ENCODE measurements at regions not wholly inside any gene's neighbourhood (a gene's known extent, or its start where the extent isn't known, plus 50 kb on each side); places are given as distances from the start of the nearest gene placed in this dataset.

- Histone ChIP-seq H3K27me3 (no peaks in the 10 kb centered on the region), H3K9me3 (no peaks in the 10 kb centered on the region), H3K4me1 (no peaks in the 10 kb centered on the region), H3K4me3 (no peak overlapping the region), H3K27ac (no peak overlapping the region), H3K36me3 (no peaks in the 10 kb centered on the region)
- TF ChIP-seq CTCF (IDR thresholded peaks at IDR 0.05) (no peak), POLR2AphosphoS5 (IDR thresholded peaks at IDR 0.05) (no peak), POLR2A (IDR thresholded peaks at IDR 0.05) (no peak)
- no peak for DNase-seq (ENCODE audit: low spot score in 2 of 2)
- intact Hi-C loops (cut with DNase I; ENCODE audit: low total_unique reads): no loop called here
Measured at GRCh38 chr10:118496525-118496924, 98.9 kb downstream of the PRLHR start.

GRCh38 chr10:118495499-118495898 is 99.9 kb downstream of the PRLHR start:
- no peaks in the 10 kb centered on the region for H3K36me3 ChIP-seq
- no peak for TF ChIP-seq POLR2AphosphoS5 (IDR thresholded peaks at IDR 0.05)
- no peak for TF ChIP-seq CTCF (IDR thresholded peaks at IDR 0.05)
- TF ChIP-seq POLR2A (IDR thresholded peaks at IDR 0.05): no peak
- intact Hi-C loops (cut with DNase I; ENCODE audit: low total_unique reads): no loop called here
- no peaks in the 10 kb centered on the region for H3K27me3 ChIP-seq
- H3K27ac ChIP-seq: no peak overlapping the region
- H3K4me3 ChIP-seq: no peak overlapping the region
- no peaks in the 10 kb centered on the region for H3K4me1 ChIP-seq
- DNase-seq (ENCODE audit: low spot score in 2 of 2): no peak
- H3K9me3 ChIP-seq: no peaks in the 10 kb centered on the region

GRCh38 chr10:118491055-118491454 is 104.4 kb downstream of the PRLHR start:
- Histone ChIP-seq H3K4me3 (no peak overlapping the region), H3K9me3 (no peaks in the 10 kb centered on the region), H3K36me3 (no peaks in the 10 kb centered on the region), H3K4me1 (no peaks in the 10 kb centered on the region), H3K27me3 (no peaks in the 10 kb centered on the region), H3K27ac (no peak overlapping the region)
- TF ChIP-seq POLR2A (IDR thresholded peaks at IDR 0.05) (no peak), CTCF (IDR thresholded peaks at IDR 0.05) (no peak), POLR2AphosphoS5 (IDR thresholded peaks at IDR 0.05) (no peak)
- no peak for DNase-seq (ENCODE audit: low spot score in 2 of 2)
- intact Hi-C loops (cut with DNase I; ENCODE audit: low total_unique reads): no loop called here

- Histone ChIP-seq H3K4me3 (no peak overlapping the region), H3K27ac (no peak overlapping the region), H3K36me3 (no peaks in the 10 kb centered on the region), H3K4me1 (no peaks in the 10 kb centered on the region), H3K27me3 (no peaks in the 10 kb centered on the region), H3K9me3 (no peaks in the 10 kb centered on the region)
- no peak for DNase-seq (ENCODE audit: low spot score in 2 of 2)
- no peak for TF ChIP-seq CTCF (IDR thresholded peaks at IDR 0.05)
- no peak for TF ChIP-seq POLR2AphosphoS5 (IDR thresholded peaks at IDR 0.05)
- TF ChIP-seq POLR2A (IDR thresholded peaks at IDR 0.05): no peak
- intact Hi-C loops (cut with DNase I; ENCODE audit: low total_unique reads): no loop called here
Measured at GRCh38 chr10:118488710-118489497, 106.5 kb downstream of the PRLHR start.

GRCh38 chr10:118485641-118486040 is 109.8 kb downstream of the PRLHR start:
- TF ChIP-seq POLR2A (IDR thresholded peaks at IDR 0.05): no peak
- TF ChIP-seq POLR2AphosphoS5 (IDR thresholded peaks at IDR 0.05): no peak
- TF ChIP-seq CTCF (IDR thresholded peaks at IDR 0.05): no peak
- Histone ChIP-seq H3K27ac (no peak overlapping the region), H3K9me3 (no peaks in the 10 kb centered on the region), H3K4me1 (no peaks in the 10 kb centered on the region), H3K36me3 (no peaks in the 10 kb centered on the region), H3K27me3 (no peaks in the 10 kb centered on the region), H3K4me3 (no peak overlapping the region)
- DNase-seq (ENCODE audit: low spot score in 2 of 2): no peak
- intact Hi-C loops (cut with DNase I; ENCODE audit: low total_unique reads): no loop called here
